ENCODE measurements at regions not wholly inside any gene's neighbourhood (a gene's known extent, or its start where the extent isn't known, plus 50 kb on each side); places are given as distances from the start of the nearest gene placed in this dataset.
"Not testable (repeated sequence)": the region's sequence is repeated elsewhere in the genome, so short reads cannot be mapped to it uniquely, and the experiment has no call there.

DNA sequence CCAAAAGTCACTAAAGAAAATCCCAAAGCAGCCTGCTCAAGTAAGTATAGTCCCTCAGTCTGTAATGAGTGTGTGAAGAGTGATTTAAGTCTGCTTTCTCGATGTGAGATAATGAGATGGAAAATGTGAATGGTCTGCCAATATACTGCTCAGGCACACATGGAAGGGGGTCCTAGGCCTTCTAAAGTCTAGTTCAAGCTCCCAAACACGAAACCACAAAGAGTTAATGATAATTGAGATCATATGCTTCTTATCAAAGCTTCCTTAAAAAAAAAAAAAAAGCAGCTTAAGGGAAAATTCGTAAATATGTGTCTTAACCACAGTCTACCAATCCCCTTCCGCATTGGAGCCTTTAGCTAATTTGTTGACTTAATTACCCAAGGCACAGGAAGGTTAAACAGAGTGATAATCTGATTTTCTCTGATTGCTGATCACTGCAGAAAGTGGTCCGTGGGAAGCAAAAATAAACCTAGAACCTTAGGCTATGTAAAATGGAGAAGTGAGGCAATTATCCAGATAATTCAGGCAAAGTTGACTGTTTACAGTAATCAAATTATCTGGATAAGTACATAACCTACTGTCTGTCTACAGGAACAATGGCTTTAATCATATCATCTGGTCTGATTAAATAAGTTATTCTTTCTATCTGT is 172.9 kb downstream of the MBL2 start:
- DNase-seq (ENCODE audit: low read depth), result no peak

DNA sequence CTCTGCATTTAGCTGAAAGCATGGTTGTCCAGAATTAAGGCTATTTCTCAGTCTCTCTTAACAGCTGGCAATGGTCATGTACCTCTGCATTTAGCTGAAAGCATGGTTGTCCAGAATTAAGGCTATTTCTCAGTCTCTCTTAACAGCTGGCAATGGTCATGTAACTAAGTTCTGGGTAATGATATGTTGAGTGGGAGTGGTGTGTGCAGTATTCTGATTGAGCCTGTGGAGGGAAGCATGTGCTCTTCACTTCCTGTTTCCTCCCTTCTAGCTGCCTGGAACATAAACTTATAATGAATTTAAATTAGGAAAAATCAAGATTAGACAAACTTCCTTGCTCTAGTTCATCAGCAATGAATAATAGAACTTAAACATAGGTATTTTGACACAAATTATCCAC is 168.5 kb downstream of the MBL2 start:
- DNase-seq (ENCODE audit: low read depth), result not testable (repeated sequence)

DNA sequence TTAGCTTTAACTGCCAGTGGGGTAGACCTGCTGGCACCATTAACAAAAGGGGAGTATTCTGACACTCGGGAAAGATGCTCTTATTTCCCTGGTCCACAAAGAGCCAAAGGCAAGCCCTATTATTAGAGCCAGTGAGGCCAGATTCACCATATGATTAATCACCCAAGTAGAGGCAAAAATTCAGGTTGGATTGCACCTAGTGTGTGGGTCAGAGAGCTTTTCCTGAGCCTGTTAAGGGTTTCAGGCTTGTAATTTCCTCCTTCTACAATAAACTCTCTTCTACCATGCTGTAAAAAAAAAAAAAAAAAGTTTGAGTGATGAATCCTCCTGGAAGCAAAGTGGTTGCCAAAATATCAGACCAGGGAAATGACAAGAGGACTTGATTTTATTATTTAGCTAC is 163.5 kb downstream of the MBL2 start:
- DNase-seq (ENCODE audit: low read depth), result no peak

DNA sequence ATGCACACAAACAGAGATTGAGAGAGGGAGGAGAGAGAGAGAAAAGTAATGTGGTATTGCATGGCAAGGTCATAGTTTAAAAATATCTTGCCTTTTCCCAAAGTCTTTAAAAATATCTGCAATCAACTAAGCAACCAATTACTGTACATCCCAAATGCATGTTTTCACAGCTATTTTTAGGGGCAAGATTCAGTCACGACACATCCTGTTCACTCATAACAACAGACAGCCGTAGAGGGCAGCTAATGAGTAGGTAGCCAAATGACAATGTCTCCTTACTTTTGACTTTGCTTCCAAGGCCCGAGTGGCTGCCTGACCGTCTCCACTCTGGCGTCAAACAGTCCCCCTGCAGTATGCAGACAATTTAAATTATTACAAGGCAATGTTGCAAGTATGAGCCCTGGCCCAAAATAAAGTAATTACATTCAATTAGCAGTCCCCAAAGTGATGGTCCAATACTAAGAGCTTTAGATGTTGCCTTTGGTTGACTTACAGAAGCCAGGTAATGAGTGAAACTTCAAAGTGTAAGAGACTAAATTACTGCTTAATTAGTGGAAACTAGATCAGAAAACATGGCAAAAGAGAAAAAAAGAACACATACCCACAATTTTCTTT is 162.9 kb downstream of the MBL2 start:
- DNase-seq (ENCODE audit: low read depth), result no peak

DNA sequence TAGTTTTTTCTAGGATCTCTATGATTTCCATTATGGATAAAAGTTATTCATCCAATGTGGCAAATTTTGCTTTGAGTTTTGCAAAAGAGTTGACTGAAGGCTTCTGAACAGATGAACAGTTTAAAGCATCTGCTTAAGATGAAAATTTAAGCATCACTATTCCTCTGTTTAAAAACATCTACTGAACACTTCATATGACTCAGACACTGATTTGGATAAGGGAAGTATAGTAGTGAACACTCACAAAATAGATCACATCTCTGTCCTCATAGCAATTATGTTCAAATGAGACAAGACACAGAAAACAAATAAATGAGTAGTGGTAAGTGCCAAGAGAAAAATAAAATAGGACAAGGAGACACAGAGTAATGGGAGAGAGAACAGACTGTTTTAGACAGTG is 157.3 kb downstream of the MBL2 start:
- no peak for DNase-seq (ENCODE audit: low read depth)

DNA sequence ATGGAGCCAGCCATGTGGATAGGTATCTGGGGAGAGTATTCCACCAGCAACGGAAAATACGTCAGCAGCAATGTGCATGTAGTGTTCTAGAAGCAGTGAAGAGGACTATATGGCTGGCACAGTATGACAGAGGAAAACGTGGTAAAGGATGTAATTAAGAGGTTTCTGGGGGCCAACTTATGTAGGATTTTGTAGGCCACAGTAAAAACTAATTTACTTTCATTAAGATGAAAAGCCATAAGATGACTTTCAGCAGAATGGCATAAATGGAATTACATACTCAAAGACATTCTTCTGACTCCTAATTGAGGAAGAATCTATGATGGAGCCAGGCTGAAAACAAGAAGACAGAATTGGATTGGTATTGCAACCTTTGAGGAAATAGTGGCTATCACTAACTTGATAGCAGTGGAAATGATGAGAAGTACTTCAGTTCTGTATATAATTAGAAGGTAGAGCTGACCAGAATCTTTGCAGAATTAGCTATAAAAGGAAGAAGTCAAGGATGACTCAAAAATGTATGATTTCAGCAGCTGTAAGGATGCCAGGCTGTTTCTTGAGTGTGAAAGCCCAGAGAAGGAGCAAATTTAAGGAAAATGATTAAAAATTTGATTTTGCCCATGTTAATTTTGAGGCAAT is 156.7 kb downstream of the MBL2 start:
- DNase-seq (ENCODE audit: low read depth), result no peak

DNA sequence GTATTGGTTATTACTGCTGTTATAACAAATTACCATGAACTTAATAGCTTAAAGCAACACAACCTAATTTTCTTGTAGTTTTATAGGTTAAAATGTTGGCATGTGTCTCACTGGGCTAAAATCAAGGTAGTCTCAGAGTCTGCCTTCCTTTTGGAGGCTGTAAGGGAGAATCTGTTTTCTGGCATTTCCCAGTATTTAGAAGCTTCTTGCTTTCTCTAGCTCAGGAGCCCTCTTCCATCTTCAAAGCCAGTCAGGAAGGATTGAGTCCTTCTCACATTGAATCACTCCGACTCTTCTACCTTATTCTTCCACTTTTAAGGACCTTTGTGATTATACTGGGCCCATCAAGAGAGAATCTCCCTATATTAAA is 156.2 kb downstream of the MBL2 start:
- DNase-seq (ENCODE audit: low read depth), result no peak

DNA sequence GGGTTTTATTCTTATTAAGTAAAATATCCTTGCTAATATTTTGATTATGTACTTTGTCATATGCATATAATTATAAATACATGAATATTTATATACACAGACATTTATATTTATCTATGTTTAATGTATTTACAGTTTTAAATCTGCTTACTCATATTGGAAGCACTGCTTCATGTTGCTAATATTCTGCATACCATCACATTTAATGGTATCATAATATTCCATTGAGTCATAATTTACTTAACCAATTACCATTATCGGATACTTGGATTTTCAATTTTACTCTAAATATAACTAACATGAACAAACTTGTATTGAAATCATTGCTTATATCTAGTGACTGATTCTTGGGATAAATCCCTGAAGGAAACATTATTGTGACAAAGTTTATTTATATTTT is 155.2 kb downstream of the MBL2 start:
- DNase-seq (ENCODE audit: low read depth), result no peak

DNA sequence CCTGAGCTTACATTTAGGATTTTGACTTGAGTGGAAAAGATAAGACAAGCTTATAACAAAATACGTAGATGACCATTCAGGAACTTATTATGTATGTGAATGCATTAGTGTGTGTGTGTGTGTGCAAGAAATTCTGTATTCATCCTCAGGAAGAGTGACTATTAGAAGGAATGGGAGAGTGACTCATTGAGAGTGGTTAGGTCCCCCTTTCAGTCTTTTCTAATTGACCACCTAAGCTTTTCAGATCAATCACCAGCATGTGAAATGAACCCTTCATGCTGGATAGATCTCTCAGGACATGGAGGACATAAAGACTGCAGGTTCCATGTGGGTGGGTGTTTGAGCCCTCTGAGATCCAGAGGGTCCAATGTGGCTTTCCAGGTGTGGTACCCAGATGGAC is 153.5 kb downstream of the MBL2 start:
- no peak for DNase-seq (ENCODE audit: low read depth)

DNA sequence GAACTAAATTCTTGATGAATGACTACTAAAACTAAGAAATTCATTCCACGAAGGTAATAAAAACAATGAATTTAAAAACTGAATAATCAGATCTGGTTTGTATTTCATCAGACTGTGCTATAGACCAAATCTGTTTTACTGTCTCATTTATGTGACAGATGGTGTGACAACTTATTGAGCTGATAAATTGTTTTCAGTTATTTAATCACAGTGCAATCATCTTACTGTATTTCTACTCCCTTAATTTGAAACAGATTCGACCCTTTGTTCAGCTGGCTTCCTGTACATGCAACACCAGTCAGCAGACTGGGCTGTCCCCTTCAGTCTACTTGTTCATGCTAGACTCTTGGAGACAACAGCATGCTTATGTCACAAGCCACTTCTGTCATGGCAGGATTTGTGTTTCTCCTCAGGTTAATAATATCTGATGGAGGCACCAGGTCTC is 150.9 kb downstream of the MBL2 start:
- DNase-seq (ENCODE audit: low read depth), result peak; percentile 80

DNA sequence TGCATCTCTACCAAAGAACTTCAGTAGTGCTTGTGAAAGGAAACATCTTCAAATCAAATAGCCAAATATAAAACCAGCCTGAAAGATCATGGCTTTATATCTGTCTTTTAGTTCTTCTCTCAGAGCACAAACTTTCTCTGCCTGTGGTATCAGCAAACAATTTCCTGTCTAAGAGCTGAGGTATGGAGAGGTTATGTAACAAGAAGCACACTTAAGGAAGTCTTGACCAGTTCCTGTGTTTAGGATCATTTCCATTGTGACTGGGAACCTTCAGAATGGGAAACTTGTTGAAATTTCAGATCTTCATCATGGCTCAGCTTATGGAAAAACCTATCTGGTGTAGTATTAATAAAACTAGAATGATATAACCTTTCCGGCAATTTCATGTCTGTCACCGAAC is 148.8 kb downstream of the MBL2 start:
- DNase-seq (ENCODE audit: low read depth), result no peak

DNA sequence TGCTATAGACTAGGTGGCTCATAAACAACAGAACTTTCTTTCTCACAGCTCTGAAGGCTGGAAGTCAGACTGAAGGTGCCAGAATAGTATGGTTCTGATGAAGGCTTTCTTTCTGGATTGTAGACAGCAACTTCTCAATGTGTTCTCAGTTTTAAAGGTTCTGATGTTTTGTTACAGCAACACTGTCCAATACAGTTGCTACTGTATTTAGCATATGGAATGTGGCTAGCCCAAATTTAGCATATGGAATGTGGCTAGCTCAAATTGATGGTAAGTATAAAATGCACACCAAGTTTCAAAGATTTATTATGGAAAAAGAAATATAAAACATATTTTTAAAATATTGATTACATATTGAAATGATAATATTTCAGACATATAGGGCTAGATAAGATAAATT is 145.3 kb downstream of the MBL2 start:
- DNase-seq (ENCODE audit: low read depth), result no peak

DNA sequence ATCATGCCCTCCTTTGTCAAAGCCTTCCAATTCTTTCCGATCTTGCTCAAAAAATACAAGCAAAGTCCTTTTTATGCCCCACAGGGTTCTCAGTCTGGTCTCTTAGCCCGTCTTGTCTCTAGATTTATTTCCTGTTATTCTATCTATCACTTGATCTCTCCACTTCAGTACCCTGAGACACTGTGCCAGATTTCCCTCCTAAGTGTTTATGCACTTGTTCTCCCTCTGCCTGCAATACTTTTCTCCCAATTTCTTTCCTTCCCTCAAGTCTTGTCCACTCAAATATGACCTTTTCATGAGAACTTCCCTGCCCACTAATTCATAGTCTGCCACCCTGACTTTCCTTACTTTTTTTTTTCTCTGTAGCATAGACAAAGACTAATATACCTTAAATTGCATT is 141.4 kb downstream of the MBL2 start:
- no peak for DNase-seq (ENCODE audit: low read depth)

DNA sequence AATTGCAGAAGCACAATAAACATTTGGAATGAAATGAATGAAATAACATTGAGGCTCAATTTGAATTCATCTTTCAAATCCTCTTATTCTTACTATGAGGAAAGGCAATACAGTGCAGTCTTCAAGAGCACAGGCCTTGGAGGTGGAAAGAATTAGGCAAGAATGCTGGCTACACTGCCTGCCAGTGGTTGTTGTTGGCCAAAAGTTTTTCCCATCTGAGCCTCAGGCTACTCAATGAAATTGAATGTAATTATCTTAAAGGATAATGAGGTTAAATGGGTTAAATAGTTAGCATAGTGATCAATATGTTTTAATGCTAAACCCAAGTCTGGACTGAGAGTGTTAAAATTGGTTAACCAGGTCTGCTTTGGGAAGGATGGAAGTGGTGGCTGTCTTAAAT is 140.9 kb downstream of the MBL2 start:
- no peak for DNase-seq (ENCODE audit: low read depth)

DNA sequence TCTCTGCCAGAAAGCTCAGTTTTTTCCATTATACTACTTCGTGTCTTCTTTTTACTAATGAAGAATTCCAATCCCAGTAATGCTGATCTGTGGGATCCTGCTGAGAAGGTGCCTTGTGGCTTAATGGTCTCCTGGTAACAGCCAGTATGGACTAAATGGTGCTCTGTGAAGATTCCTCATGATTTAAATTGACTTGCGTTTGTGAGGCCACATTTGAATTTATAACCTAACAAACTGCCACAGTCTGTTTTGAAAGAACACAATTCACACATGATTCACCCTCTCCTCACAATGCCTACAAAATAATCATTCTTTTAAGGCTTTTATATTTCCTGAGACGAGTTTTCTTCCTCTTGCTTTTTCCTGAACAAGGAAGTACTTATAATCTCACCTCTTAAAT is 140.0 kb downstream of the MBL2 start:
- DNase-seq (ENCODE audit: low read depth), result no peak

DNA sequence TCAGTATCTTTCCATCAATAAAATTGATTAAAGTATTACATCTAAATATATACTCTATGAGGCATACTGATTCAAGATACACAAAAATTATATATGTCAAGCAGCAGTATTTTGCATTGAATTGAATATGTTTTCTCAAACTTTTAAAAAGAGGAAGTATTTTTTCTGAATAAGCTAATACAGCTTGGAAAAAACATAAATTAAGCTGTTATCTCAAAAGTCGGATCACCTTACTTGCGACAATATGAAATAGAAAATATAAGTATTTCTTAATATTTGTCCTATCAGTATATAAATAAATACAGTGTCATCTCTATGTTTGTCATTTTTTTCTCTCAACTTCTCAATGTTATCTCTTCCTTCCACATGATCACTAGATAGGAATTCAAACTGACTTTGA is 139.3 kb downstream of the MBL2 start:
- no peak for DNase-seq (ENCODE audit: low read depth)

DNA sequence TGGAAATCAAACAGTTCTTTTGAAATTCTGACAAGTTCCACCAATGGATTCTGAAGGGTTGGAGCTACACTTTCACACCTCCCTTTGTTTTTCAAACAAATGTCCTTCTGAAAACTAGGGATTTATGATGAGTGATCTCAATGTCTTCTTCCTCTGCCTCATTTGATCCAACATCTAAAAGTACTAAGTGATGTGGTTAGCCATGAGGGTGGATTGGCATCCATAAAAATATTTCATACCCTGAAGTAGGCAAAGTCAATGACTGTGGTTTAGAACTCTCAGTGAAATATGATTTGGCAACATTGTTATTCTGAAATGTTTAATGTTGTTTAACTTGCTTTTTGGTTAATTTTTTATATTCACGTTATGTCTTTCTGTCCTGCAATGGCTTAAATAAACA is 136.9 kb downstream of the MBL2 start:
- no peak for DNase-seq (ENCODE audit: low read depth)

DNA sequence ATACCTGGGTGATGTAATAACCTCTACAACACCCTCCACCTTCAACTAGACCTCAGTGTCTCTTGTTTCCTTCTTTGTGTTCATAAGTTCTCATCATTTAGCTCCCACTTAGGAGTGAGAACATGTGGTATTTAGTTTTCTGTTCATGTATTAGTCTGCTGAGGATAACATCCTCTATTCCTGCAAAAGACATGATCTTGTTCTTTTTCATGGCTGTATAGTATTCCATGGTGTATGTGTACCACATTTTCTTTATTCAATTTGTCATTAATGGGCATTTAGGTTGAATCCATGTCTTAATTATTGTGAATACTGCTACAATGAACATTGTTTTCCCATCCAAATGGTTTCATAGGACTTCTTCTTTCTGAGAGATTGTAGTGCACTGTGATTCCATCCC is 135.7 kb downstream of the MBL2 start:
- no peak for DNase-seq (ENCODE audit: low read depth)

DNA sequence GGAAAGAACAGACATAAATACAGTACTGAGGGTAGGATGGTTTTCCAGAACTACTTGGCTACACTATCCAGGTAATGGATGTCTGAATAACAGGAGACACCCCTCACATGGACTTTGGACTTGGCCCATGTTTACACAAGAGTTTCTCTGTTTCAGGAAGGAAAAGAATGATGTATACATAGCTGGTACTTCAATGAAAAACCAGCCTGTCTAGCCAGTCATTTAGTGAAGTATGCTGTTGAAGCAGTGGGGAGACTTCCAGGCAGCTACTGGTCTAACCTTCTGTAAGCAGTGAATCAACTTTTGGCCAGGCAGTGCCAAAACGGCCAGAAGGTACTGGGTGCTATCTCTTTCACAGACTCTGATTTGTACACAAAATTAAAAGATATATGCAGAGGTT is 135.0 kb downstream of the MBL2 start:
- DNase-seq (ENCODE audit: low read depth), result no peak

DNA sequence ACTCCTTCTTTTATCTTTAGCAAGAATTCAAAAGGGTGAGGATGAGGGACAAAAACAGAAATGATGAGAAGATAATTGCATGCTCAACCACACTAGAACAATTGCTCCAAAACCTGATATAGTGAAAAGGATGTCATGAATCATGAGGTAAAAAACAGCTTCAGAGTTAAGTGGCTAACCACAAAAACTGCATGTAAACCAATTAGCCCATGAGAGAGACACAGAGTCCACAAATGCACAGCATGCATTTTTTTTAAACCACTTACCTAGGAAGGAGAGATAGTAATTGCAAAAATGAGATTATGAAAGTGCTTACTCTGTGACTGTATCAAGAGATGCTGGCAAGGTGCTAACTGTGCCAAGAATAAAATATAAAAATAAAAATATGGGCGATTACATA is 132.9 kb downstream of the MBL2 start:
- peak; percentile 58 for DNase-seq (ENCODE audit: low read depth)

DNA sequence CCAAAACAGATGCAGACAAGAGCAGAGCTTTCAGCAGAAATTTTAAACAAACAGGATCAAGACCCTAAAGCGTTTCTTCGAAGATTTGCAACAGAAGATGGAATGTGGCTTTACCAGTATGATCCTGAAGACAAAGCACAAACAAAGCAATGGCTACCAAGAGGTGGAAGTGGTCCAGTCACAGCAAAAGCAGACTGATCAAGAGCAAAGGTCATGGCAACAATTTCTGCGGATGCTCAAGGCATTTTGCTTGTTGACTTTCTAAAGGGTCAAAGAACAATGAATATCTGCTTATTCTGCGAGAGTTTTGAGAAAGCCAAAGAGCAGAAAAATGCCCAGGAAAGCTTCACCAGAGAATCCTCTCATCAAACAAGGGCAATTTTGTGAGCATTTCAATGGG is 130.4 kb downstream of the MBL2 start:
- DNase-seq (ENCODE audit: low read depth), result no peak

DNA sequence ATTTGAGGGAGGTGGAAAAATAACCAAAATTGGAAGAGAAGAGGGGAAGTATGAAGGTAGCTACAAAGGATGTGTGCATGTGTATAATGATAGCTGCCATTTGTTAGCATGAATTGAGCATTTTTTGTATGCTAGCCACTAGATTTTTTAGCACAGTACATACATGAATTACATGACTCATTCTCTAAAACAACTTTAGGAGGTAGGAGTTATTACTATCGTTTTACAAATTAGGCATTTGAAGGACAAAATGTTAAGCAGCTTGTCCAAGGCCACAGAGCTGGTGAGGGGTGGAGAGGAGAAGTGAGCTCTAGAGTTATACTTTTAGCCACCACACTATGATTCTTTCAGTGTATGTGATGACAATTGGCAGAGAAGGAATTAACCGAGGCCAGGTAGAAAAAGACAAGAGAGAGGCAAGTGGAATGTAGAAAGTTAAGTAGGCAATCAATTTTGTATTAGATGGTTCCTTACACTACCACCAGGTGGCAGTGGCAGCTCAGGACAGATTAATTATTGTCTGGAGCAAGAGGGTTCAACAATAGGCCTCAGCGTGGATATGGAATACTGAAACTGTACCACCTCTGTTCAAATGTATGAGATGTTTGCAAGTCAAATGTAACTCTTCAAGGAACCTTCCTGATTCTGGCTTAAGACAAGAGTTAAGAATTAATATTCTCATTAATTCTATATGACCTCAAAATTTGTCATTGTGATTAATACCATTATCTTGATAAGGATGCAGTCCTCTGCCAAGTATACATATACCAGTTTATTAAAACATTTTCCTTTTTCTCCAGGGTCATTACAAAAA is 128.0 kb downstream of the MBL2 start:
- no peak for DNase-seq (ENCODE audit: low read depth)

DNA sequence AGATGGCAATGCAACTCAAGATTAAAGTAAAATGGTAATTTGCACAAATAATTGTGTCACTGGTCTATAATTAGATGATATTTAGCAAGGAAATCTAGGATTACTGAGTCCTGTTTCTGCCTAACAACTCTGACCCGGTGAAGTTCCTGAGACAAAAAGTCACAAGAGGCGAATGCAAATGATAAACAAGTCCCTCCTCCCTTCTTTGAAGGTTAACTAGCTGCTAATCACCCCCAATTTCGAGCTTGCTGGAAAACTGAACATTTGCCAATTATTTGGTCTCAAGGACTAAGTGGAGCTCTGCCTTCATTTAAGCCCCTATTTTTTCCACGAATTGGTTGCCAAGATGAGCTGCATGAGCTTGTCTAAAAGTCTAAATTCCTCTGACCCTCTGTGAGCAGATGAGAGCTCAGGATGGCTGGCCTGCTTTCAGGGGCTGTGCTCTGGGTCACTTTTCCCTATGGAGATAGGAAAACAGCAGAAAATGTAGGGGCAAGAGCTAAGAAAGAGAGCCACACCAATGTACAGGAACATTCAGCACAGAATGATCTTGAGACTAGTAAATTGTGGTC is 127.3 kb downstream of the MBL2 start:
- no peak for DNase-seq (ENCODE audit: low read depth)

Measured in GM04504 (cell line).